Activated effector memory CD4-positive, alpha-beta T cell treated with Interleukin-2 at 50 U/mL for 16 hours (primary cell): ENCODE measurements at regions not wholly inside any gene's neighbourhood (a gene's known extent, or its start where the extent isn't known, plus 50 kb on each side); places are given as distances from the start of the nearest gene placed in this dataset.

Source experiments
- DNase-seq: peaks from one replicate; pipeline ENCODE4 v3.0.0-alpha.2; 2020

DNA sequence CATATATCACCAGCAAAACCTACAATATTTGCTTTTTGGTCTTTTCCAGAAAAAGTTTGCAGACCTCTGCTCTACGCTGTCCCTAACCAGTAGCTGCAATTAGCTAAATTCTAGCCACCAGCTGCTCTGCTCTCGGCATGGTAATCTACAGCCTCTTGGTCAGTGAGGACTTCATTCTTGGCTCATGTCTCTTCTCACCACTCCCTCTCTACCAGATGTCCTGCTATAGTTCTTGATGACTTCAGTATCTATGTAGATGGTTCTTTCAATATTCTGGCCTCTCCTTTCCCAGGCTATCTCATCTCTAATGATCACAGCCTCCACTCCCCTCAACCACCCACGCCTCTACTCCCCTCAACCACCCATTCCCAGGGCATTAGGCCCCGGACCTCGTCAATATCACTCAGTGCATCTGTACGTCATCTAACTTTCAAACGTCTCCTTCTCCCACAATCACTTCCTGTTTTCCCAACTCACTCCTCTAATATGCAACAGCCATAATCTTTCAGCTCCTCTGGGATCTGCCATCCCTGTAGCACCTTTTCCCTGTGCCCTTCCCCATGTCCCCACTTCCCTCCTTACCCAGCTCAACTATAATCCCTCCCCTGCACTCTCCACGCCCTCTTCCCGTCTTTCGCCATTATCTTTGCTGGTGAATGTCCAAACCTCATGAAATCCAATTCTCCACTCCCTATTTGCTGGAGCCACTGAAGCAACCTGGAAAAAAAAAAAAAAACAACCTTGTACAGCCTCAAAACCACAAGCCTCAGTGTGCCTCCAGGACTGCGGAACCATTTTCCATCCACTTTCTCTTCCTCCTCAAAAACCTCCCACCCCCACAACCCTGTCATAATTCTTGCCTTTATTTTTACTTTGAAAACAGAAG is 429.4 kb upstream of the PROK2 start:
- DNase-seq, result no peak

DNA sequence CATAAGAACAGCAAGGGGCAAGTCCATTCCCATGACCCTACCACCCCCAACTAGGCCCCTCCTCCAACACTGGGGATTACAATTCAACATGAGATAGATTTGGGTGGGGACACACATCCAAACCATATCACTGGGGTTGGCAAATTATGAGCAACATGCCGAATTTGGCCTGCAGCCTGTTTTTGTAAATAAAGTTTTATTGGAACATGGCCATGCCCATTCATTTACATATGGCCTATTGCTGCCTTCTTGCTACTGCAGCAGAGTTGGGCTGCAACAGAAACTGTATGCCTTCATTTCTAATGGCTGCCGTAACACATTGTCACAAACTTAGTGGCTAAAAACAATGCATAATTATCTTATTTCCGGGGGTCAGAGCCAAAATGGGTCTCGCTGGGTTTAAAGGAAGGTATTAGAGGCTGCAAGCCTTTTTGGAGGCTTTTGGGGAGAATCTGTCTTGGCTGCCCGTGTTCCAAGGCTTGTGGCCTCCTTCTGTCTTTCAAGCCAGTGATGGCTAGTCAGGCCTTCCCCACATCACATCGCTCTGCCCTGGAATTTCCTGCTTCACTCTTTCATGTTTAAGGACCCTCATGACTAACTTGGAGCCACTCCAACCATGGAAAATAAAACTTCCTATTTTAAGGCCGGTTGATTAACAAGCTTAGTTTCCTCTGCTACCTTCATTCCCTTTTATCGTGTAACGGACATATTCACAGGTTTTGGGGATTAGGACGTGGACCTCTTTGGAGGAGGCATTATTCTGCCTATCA is 428.5 kb upstream of the PROK2 start:
- DNase-seq, result no peak

DNA sequence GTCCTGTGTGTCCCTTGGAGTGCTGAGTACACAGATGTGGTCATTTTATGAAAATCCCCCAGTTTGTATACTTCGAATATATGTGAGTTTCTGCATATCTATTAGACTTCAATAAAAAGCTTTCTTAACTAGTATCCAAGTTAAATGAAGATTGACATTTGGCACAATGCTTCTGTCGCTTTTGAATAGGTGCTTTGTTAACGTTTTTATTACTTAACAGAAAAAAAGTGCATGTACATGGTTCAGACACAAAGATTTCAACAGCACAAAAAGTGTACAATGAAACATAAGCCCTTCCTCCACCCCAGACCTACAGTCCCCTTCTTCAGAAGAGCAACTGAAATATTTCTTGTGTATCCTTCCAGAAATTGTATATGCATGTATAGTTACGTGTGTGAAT is 427.4 kb upstream of the PROK2 start:
- DNase-seq, result no peak

DNA sequence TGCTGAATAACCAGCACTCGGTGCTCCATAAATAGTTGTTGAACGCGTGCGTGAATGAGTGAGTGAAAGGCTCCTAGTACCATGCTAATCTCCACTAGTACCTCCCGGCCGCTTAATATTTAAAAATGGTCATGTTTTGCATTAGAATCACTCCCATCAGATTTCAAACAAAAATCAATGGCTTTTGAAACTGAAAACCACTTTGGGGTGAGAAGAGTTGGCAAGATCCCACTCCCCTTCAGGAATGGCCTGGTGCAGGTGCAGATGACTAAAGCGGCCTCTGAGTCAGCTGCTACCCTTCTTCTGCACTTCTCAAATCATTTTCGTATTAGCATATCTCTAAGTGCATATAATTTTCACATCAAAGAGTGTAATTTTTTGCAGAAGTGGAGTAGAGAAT is 425.3 kb upstream of the PROK2 start:
- no peak for DNase-seq

DNA sequence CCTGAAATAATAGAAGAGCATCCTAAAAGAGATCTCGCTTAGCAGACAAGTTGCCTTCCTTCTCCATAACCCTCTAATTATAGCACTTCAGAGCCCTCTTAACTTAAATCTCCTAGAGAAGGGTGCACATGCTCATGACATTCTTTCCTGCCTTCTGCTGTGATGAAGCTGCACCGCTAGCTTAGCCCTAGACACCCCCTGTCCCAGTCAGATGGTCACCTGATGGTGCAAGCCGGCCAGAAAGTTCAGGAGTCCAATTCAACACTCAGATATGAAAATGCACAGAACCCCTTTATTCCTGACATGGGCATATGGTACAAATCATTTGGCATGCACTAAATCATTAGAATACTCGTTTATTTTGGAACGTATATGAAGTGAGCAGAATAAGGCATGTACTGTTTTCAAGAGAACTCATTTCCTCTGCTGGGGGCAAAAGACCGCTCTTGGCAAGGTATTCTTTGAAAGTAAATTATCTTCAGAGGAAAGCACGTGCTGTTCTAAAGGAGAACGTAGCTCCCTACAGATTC is 420.4 kb upstream of the PROK2 start:
- DNase-seq, result no peak

DNA sequence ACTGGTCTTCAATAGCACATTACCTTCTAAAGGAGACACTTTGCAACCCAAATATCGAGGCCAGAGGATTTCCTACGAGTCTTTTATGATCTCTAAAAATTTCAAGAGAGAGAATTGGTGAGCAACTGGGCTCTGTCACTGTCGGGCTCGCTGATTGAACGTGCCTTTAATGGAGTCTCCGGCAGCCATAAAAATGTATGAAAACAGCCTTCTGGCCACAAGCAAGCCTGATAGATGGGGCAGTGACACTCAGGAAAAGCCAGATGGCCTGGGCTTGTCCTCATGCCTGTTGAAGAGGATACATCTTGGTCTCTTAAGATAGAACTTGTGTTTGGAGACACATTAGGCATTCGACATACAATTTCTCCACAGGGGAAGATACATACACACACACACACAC is 419.5 kb upstream of the PROK2 start:
- DNase-seq, result no peak

DNA sequence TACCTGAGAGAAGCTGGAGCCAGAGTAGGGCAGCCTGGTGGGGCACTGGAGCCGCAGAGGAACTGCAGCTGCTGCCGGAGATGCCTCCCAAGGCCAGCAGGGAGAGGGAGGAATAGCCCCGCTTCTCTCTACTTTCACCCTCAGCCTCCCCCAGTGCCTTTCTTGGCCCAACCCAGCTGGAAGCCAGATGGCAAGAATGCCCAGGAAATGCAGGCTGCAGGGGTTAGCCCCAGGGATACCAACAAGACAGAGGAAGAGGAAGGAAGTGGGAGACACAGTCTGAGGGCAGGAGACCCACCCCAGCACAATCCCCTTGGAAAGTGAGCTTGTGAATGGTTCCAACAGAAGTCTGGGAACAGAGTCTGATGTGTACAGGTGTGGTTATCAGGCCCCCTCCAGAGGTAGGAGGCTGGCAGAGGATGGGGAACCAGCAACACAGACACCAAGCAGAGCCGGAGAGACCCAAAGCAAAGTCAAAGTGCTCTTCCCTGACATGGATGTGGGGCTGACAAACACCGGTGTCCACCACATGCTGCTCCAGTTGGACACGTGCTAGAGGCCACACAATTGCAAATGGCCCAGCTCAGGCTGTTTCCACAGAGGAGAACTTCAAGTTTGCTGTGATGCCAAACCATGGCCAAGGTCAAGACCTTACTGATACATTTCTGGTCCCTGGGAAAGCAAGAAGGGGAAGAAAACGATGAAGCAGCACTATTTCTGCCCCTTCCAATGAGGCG is 418.8 kb upstream of the PROK2 start:
- no peak for DNase-seq

DNA sequence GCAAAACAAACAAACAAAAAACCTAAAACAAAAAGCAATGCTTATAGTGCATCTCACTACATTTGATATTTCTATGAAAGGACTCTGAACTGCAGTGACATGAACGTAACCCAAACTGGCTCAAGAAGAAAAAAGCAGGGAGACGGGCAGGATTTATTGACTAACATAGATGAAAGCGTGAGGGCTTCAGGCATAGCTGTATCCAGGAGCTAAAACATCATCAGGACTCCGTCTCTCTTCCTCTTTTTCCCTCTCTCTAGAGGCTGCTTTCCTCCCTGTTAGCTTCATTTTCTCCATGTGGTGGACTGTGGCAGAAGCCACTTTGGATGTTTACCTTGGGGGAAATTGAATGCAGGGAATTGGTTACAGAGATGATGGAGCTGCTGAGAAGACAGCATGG is 418.2 kb upstream of the PROK2 start:
- no peak for DNase-seq

DNA sequence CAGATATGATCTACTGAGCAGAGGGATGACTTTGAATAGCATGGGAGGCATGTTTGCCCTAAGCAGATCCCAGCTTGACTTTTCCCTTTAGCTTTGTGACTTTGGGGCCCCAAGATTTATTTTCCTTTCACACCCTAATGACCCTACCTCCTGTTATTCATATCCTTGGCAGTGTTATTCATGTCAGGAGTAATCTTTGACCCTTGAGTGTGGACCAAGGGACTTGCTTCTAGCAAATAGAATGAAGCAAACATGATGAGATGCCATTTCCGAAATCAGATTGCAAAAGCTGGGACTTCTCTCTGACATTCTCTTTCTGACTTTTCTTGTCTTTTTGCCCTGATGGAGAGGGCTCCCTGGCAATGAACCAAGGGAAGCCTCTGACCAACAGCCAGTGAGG is 415.4 kb upstream of the PROK2 start:
- no peak for DNase-seq

DNA sequence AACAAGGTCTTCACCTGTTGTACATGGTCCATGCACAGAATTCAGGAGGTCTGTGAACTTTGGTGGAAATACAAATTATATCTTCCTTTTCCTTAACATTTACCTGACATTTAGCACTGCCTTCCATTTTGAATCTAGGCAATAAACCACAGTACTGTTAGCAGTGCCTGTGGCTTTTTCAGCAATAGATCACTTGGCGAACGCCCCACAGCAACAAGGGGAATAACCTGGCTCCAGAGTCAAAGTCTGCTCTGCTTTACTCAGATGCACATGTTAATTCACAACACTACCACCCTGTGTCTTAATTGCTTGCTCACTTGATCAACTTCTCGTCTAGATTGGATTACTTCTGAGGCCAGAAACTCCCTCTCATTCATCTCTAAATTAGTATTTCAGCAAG is 414.6 kb upstream of the PROK2 start:
- DNase-seq, result no peak

DNA sequence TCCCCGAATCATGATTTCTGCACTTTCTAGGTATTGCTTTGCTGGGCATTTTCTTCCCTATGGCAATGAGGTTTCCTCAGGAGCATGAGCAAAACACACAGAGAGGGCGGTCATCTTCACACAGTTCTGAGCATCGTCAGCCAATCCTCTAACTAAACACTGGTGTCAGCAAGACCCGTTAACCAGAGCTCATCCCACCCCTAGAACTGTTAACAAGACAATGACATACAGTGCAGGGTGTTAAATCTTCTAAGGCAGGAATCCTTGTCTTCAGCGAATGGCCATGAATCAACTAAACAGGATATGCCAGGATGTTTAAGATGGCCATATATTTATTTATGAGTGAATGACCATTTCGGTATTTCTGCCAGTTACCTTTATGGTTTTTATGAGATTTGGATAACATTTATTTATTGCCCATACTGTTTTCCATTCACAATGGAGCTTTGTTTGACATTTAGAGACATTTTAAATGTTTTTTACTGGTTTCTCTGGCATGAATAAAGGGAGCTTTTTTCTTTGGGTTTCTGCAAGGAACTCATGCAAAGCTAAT is 411.5 kb upstream of the PROK2 start:
- no peak for DNase-seq

DNA sequence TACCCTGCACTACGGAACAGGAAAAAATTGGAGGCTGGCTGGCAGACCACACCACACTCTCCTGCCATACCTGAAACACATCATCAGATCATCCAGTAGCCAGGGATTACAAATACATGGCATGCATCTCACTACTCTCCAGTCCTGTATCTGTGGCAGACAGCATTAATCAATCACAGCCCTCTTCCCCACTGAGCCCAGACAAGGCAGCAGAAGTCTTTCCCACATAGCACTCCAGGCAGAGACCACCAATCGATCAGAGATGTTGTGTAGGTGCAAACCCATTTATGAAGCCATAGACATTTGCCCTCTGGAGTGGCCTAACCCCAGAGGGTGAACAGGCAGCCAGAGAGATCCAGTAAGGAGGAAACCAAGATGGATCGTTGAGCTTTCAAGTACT is 410.9 kb upstream of the PROK2 start:
- DNase-seq, result no peak

DNA sequence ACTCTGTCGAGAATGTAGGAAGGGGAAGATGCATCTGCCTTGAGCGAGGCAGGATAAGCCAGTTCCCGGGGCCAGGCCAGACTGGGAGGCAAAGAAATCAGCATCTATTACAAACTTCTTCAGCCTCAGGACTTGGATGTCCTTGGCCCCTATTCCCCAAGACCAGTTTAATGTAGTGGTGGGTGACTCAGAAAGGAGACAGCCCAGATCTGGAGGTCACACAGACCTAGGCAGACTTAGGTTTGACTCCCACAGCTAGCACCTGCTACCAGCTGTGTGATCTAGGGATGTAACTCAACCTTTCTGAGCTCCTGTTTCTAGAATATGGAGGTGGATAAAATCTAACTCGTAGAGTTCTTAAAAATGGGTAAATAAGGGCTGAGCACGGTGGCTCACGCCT is 409.5 kb upstream of the PROK2 start:
- no peak for DNase-seq

DNA sequence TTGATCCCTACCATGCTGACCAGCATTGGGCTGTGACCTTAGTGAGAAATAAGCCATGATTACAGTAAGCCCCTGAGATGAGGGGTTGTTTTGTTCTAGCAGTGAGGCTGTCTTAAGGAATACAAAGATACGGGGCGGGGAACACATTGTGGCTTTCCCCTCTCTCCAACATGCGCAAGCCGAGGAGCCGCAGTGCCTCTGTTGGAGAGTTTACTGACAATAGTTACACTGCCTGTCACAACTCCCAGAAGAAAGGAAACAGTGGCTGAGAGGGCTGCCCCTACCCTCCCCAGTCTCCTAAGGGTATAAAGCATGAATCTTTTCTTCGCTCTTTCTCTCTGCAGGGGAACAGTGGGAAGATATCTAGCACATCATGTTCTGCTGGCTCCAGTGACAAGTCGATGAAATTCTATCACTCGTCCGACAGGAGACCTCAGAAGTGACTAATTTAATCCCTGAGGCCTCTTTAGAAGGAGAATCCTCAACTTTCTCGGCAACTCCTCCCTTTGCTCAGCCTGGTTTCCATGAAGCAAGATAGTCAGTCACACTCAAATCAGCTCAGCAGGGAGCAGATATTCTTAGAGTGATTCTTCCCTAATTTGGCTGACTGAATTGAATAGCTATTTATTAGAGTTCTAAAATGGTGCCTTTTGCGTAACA is 409.0 kb upstream of the PROK2 start:
- no peak for DNase-seq

DNA sequence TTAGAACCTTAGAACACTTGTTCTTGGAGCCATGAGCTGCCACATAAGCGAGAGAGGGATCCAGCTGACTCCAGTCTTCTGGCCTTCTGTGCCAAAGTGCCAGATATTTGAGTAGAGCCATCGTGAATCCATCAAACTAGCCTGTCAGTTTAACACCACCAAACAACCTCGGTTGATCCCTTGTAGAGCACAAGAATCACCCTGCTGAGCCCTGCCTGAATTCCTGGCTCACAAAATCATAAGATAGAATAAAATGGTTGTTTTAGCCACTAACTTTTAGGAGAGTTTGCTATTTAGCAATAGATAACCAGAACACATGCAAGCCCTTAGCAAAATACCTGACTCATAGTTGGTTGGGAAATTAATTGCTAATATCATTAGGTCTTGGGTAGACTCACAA is 407.6 kb upstream of the PROK2 start:
- no peak for DNase-seq

DNA sequence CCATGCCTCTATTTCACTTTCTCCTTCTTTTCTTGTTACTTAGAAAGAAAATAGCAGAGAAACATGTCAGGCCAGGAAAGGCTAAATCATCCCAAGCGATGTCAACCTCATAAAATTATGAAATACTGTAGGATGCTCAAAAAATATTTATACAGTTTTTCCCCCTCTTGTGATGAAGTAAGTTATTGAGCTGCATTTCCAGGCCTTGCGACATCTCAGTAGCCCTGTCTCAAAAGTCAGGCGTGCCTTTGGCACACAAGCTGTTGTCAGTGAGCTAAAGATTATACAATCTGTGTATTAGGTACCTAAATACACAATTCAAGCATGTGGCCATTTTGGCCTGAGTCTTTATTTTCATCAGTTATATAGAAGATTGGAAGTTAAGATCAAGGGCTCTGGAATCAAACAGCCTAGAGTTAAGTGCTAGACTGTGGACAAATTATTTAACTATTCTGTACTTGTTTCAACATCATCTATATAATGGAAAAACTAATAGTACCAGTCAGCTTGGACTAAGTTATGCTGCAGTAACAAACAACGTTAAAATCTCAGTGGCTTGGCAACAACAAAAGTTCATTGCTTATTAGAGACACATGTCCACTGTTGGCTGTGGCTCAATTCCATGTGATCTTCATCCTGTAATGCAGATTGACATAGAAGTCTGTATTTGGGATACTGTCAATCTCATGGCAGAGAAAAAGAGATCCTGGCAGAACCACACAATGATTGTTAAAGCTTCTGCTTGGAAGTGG is 406.4 kb upstream of the PROK2 start:
- no peak for DNase-seq

DNA sequence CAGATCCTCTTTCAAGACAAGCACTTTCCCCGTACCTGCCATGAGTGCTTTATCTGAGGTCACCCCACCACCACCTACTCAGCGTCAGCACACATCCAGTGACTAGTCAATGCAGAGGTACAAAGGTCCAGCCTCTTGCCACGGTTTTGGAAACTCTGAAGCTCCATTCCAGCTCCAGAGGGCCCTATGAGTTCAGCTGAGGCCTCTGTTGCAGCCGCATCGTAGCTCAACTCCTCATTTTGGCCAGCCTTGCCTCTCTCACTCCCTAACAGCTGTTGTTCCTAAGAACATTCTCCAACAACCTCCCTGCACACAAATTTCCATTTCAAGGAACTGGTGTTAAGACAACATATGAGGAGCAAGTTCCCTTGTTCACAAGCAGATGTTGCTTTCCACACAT is 405.1 kb upstream of the PROK2 start:
- DNase-seq, result no peak

DNA sequence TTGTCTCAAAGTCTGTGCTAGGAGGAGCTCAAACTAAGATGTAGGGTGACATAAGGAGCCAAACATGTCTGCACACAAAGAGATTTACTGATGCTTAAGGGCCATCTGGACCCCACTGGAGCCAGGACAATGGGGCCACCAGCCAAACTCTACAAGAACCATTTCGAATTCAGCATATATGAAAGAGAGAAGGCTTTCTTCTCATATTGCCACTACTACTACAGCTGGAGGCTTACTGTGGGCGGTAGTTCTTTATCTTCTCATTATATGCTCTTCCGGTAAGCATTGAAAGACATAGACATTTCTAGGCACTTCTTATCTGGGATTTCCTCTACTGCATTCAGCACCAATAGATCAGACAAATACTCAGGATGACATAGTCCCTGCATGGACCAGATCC is 404.4 kb upstream of the PROK2 start:
- no peak for DNase-seq

DNA sequence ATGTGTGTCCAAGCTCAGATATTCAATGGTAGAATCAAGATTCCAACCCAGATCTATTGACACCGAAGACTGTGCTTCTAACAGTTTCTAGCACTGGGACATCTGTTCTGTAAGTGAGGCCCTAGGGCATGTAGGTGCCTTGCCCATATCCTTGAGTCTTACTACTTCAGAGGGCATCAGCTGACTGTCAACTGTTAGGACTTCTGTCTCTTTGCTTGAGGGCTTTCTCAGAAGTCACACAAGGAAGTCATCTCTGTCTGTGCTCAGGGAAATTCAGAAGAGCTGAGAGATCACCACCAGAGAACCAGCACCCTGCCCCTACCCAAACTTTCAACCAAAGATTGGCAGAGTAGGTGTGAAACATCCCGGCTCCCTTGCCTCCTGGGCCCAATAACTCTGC is 403.6 kb upstream of the PROK2 start:
- no peak for DNase-seq

DNA sequence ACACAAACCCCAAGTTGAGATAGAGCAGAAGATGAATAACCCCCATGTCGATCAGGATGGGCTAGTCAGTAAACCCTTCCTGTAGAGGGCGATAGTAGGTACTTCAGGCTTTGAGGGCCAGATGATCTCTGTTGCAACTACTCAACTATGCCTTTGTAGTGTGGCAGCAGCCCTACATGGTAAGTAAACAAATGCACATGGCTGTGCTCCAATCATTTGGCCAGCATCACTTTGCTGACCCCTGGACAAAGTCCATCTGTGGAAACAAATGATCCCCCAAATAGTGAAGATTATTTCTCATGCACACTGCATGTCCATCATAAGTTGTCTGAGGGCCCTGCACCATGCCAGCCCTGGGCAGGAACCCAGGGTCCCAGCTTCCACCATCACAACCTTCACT is 402.2 kb upstream of the PROK2 start:
- DNase-seq, result no peak

DNA sequence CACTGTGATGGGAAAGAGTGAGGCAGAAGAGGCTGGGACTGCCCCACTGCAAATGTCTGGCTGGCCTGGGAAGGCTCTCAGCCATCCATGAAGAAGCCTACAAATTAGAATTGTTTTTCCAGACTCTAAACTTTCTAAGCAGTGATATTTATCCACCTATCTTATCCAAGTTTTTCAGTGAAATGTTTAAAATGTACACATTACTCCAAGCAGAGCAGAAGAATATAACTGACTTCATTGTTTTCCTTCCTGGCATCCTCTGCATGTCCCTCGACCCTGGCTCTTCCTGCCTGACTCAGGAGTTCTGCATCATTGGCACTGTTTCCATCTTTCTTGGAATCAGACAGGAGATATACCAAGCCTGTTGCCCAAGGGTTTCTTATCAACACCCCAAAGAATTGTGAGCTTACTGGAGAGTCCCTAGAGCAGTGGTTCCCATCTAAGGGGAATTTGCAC is 401.5 kb upstream of the PROK2 start:
- no peak for DNase-seq
